AG04450 (cell line): ENCODE measurements at regions not wholly inside any gene's neighbourhood (a gene's known extent, or its start where the extent isn't known, plus 50 kb on each side); places are given as distances from the start of the nearest gene placed in this dataset.

Experiments
- CTCF ChIA-PET: fragments of 300-600, 350-600 bp; formaldehyde crosslinking; extraction: SDS; loops from one replicate; lab custom pipeline; 2022; ENCODE audit warnings: antibody characterized with exemption, inconsistent platforms; lab: Charles Lee
- POLR2A ChIA-PET: fragments of 350-600 bp; formaldehyde crosslinking; extraction: SDS; loops from one replicate; lab custom pipeline; 2021; ENCODE audit warnings: antibody characterized with exemption, inconsistent platforms; lab: Yijun Ruan, JAX
- DNase-seq: peaks from one replicate; pipeline ENCODE4 v3.0.0-alpha.2; 2011; ENCODE audit warnings: low read depth, low spot score
- H3K27ac ChIP-seq: one replicate; pipeline ENCODE4 v1.5.1; 2012; ENCODE audit warnings: low read depth, low read length, control low read depth
- H3K27me3 ChIP-seq: one replicate; pipeline ENCODE4 v1.6.0; 2012; ENCODE audit warnings: low read length; ENCODE audit not compliant: control insufficient read depth, insufficient read depth
- H3K4me3 ChIP-seq: 2 replicates; pipeline ENCODE4 v1.5.1; 2011; ENCODE audit warnings: mild to moderate bottlenecking, low read depth, low read length, control low read depth
- H3K9me3 ChIP-seq: 2 replicates; pipeline ENCODE4 v1.5.1; 2012; ENCODE audit warnings: low read length; ENCODE audit not compliant: control insufficient read depth, insufficient read depth
- CTCF ChIP-seq: IDR thresholded peaks from 2 replicates; pipeline ENCODE4 v1.5.1; 2011; ENCODE audit warnings: low read depth, low read length, control low read depth, inconsistent platforms

GRCh38 chr11:31986201-31986889, 104.5 kb upstream of the RCN1 start:
- Histone ChIP-seq H3K27ac (no peak overlapping the region), H3K27me3 (peaks cover 44% of the 10 kb centered on the region), H3K9me3 (no peaks in the 10 kb centered on the region; the same call in 1 of the 2 replicates), H3K4me3 (no peak overlapping the region)
- no peak for TF ChIP-seq CTCF
- POLR2A ChIA-PET = no interaction called here
- DNase-seq = no peak
- CTCF ChIA-PET = interaction anchor here (0.9 to 3.3 kb wide), 3 partner anchors 21 to 190 kb away, joined by 4 to 12 read pairs (median 6); no protein-coding TSS in a partner anchor

- H3K27ac ChIP-seq = no peak overlapping the region
- no peak overlapping the region for H3K4me3 ChIP-seq
- TF ChIP-seq CTCF = no peak
- H3K27me3 ChIP-seq = peaks cover 20% of the 10 kb centered on the region
- H3K9me3 ChIP-seq = no peaks in the 10 kb centered on the region
- ChIA-PET CTCF (interaction anchor here (1.1 kb wide), 1 partner anchor 12 kb away, joined by 3 read pairs; no protein-coding TSS in a partner anchor), POLR2A (no interaction called here)
- DNase-seq = no peak
Measured at GRCh38 chr11:31981457-31981856, 109.4 kb upstream of the RCN1 start.

GRCh38 chr11:31977343-31977742, 113.5 kb upstream of the RCN1 start:
- ChIA-PET POLR2A (no interaction called here), CTCF (interaction anchor here (0.6 to 1.4 kb wide), 4 partner anchors 19 to 742 kb away, joined by 3 to 5 read pairs (median 4); no protein-coding TSS in a partner anchor)
- Histone ChIP-seq H3K27me3 (peaks cover 6% of the 10 kb centered on the region), H3K4me3 (no peak overlapping the region), H3K9me3 (no peaks in the 10 kb centered on the region), H3K27ac (no peak overlapping the region)
- no peak for TF ChIP-seq CTCF
- no peak for DNase-seq

GRCh38 chr11:31974366-31975136, 116.3 kb upstream of the RCN1 start:
- Histone ChIP-seq H3K27ac (no peak overlapping the region), H3K27me3 (peaks cover 12% of the 10 kb centered on the region), H3K4me3 (no peak overlapping the region), H3K9me3 (no peaks in the 10 kb centered on the region)
- no peak for DNase-seq
- POLR2A ChIA-PET = no interaction called here
- no peak for TF ChIP-seq CTCF
- CTCF ChIA-PET = interaction anchor here (1.3 to 3.7 kb wide), 3 partner anchors 14 to 32 kb away, joined by 3 to 22 read pairs (median 6); no protein-coding TSS in a partner anchor
